Retinal pigment epithelial cell (primary cell): ENCODE measurements at regions not wholly inside any gene's neighbourhood (a gene's known extent, or its start where the extent isn't known, plus 50 kb on each side); places are given as distances from the start of the nearest gene placed in this dataset.

Source experiments
- DNase-seq: peaks from one replicate; pipeline ENCODE4 v3.0.0-alpha.2; 2010; ENCODE audit warnings: low read depth
- H3K4me3 ChIP-seq: 2 replicates; pipeline ENCODE4 v1.5.1; 2011; ENCODE audit warnings: mild to moderate bottlenecking, low read length, control low read depth, moderate library complexity
- TF ChIP-seq, protein P1 (sequence below): conservative IDR thresholded peaks from 2 replicates; pipeline ENCODE4 v1.5.1; 2011; ENCODE audit warnings: low read depth, low read length, control low read depth, inconsistent platforms

DNA sequence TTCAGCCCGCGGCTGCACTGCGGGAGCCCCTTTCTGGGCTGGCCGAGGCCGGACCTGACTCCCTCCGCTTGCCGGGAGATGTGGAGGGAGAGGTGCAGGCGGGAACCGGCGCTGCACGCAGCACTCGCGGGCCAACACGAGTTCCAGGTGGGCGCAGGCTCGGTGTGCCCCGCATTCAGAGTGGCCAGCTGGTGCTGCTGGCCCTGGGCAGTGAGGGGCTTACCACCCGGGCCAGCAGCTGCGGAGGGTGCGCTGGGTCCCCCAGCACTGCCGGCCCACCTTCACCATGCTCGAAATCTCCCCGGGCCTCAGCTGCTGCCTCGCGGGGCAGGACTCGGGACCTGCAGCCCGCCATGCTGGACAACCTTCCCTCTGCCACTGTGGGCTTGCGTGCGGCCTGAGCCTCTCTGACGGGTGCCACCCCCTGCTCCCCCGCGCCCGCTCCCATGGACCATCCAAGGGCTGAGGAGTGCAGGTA lies 733.5 kb upstream of the CCDC54 start:
- TF ChIP-seq, protein P1, sequence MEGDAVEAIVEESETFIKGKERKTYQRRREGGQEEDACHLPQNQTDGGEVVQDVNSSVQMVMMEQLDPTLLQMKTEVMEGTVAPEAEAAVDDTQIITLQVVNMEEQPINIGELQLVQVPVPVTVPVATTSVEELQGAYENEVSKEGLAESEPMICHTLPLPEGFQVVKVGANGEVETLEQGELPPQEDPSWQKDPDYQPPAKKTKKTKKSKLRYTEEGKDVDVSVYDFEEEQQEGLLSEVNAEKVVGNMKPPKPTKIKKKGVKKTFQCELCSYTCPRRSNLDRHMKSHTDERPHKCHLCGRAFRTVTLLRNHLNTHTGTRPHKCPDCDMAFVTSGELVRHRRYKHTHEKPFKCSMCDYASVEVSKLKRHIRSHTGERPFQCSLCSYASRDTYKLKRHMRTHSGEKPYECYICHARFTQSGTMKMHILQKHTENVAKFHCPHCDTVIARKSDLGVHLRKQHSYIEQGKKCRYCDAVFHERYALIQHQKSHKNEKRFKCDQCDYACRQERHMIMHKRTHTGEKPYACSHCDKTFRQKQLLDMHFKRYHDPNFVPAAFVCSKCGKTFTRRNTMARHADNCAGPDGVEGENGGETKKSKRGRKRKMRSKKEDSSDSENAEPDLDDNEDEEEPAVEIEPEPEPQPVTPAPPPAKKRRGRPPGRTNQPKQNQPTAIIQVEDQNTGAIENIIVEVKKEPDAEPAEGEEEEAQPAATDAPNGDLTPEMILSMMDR = no peak
- no peak for DNase-seq
- no peak overlapping the region for H3K4me3 ChIP-seq

DNA sequence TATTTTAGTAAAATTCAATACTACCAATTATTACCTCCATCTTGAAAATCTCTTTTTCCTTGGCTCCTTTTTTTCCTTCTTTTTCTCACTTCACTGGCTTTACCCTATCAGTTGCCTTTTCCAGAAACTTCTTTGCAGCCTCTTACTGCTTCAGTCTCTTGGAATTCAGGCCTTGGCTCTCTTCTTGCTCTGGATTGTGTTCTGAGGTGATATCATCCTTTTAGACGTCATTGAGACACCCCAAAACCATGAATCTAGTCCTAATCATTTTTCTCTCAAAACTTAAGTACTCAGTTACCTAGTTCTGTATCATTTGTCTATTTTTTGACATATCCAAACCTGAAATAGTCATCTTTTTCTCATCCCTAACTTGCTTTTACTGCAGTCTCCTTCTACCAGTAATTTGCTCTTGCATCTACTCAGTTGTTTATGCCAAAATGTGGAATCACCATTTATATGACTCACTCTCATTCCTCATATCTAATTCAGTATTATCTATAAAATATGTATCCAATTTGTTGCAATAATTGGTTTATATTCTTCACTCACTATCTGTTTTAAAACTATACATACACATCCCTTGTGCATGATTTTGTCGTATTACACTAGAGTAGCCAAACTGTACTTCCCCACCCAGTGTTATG lies 703.2 kb upstream of the CCDC54 start:
- DNase-seq = no peak
- TF ChIP-seq, protein P1 = no peak
- no peak overlapping the region for H3K4me3 ChIP-seq

DNA sequence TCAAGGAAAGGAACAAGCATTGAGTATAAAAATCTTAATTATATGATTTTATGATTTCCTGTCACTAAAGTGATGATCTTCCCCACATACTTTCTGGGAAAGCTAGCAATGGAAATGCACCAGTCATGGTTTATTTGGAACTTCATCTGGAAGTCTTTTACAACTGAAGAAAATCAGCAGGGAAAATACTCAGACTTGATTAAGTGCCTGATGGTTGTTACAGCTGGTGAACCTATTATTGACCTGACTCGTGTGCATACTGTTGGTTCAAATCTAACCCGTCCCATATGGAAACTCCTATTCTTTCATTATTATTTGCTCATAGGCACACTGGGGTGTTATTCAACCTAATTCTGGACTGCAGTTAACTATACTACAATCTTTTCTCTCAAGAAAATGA lies 701.8 kb upstream of the CCDC54 start:
- TF ChIP-seq, protein P1 = no peak
- DNase-seq = no peak
- H3K4me3 ChIP-seq = no peak overlapping the region

- TF ChIP-seq, protein P1 = no peak
- H3K4me3 ChIP-seq = no peak overlapping the region
- DNase-seq = no peak
These were observed 698.4 kb upstream of the CCDC54 start for GRCh38 chr3:106678657-106679390.

- no peak overlapping the region for H3K4me3 ChIP-seq
- TF ChIP-seq, protein P1 = no peak
- DNase-seq = no peak
These were observed 693.2 kb upstream of the CCDC54 start for GRCh38 chr3:106683953-106684620.

DNA sequence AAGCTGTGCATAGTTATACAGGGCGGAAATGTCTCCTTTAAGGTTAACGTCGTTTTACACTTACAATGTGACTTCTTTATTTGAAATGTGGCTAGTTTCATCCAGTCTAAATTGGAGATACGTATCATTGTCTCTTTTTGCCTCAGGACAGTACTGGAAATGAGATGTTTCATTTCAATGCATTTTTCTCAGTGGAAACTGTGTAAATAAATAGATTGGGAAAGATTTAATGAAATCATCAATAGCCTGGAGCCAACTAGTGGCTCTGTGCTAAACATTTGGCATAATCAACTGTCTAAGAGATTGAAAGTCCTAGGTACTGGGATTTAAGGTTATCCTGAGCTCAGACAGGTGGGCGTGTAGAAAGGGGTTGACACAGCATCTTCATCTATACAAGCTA lies 691.5 kb upstream of the CCDC54 start:
- H3K4me3 ChIP-seq = no peak overlapping the region
- no peak for DNase-seq
- TF ChIP-seq, protein P1 = no peak
